ENCODE measurements at regions not wholly inside any gene's neighbourhood (a gene's known extent, or its start where the extent isn't known, plus 50 kb on each side); places are given as distances from the start of the nearest gene placed in this dataset.

DNA sequence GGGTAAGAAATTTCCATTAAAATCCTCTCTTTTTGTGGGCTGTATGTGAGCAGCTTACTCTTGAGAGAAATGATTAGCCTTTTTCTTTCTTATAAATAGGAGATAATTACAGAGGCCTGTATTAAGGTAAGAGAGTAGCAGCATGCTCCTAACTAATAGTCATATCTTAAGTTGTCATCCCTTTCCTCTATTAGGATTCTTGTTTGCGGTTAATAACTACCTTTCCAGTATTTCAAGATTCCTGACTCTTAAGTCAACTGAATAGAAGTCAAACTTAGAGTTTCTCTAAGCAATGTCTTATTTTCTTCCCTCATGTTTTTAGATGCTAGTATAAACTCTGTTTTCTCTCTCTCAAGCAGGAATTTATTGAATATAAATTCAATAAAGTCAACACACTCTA is 139.9 kb upstream of the GPRIN3 start:
- Histone ChIP-seq H3K27ac (no peak overlapping the region), H3K4me1 (no peaks in the 10 kb centered on the region), H3K27me3 (no peaks in the 10 kb centered on the region), H3K36me3 (no peaks in the 10 kb centered on the region), H3K9me3 (peaks cover 0 to 25% of the 10 kb centered on the region in 2 donors), H3K4me3 (no peak overlapping the region)
- TF ChIP-seq CTCF (IDR thresholded peaks at IDR 0.05) = no peak
- ATAC-seq (no peak), DNase-seq (no peak)
- intact Hi-C loops (cut with DNase I) = no loop called here

DNA sequence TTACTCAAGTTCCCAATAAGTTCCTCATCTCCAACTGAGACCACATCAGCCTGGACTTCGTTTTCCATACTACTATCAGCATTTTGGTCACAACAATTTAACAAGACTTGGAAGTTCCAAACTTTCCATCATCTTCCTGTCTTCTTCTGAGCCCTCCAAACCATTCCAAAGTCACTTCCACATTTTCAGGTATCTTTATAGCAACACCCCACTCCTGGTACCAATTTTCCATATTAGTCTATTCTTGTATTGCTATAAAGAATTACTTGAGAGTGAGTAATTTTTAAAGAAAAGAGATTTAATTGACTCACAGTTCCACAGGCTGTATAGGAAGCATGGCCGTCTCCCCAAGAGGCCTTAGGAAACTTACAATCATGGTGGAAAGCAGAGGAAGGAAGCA is 138.6 kb upstream of the GPRIN3 start:
- no peak overlapping the region for H3K4me3 ChIP-seq
- H3K4me1 ChIP-seq = no peaks in the 10 kb centered on the region
- TF ChIP-seq CTCF (IDR thresholded peaks at IDR 0.05) = no peak
- no peaks in the 10 kb centered on the region for H3K27me3 ChIP-seq
- no peak overlapping the region for H3K27ac ChIP-seq
- DNase-seq (no peak), ATAC-seq (no peak)
- intact Hi-C loops (cut with DNase I) = no loop called here
- peaks cover 0 to 25% of the 10 kb centered on the region in 2 donors for H3K9me3 ChIP-seq
- no peaks in the 10 kb centered on the region for H3K36me3 ChIP-seq

- TF ChIP-seq CTCF (IDR thresholded peaks at IDR 0.05) = no peak
- no peak for ATAC-seq
- intact Hi-C loops (cut with DNase I) = loop anchor here in 1 of 2 donors (10.0 kb wide), 2 partner anchors 185 to 275 kb away; no protein-coding TSS in a partner anchor
Measured at GRCh38 chr4:89439533-89439932, 131.9 kb upstream of the GPRIN3 start.

GRCh38 chr4:89438102-89438831 is 130.7 kb upstream of the GPRIN3 start:
- ATAC-seq = peak; percentile 85
- no peak overlapping the region for H3K27ac ChIP-seq
- H3K9me3 ChIP-seq = no peaks in the 10 kb centered on the region
- intact Hi-C loops (cut with DNase I) = loop anchor here in 1 of 2 donors (10.0 kb wide), 2 partner anchors 183 to 273 kb away; no protein-coding TSS in a partner anchor
- H3K36me3 ChIP-seq = no peaks in the 10 kb centered on the region
- peak in 2 of 4 donors; percentile 11 to 34 for DNase-seq
- no peak overlapping the region for H3K4me3 ChIP-seq
- H3K27me3 ChIP-seq = no peaks in the 10 kb centered on the region
- peak; percentile 23 to 45 for TF ChIP-seq CTCF (IDR thresholded peaks at IDR 0.05)
- H3K4me1 ChIP-seq = no peaks in the 10 kb centered on the region

More at GRCh38 chr4:89439533-89439932, 131.9 kb upstream of the GPRIN3 start:
- H3K9me3 ChIP-seq = no peaks in the 10 kb centered on the region
- H3K27me3 ChIP-seq = no peaks in the 10 kb centered on the region
- H3K4me3 ChIP-seq = no peak overlapping the region
- H3K4me1 ChIP-seq = no peaks in the 10 kb centered on the region
- no peak for DNase-seq
- H3K36me3 ChIP-seq = no peaks in the 10 kb centered on the region
- H3K27ac ChIP-seq = no peak overlapping the region

DNA sequence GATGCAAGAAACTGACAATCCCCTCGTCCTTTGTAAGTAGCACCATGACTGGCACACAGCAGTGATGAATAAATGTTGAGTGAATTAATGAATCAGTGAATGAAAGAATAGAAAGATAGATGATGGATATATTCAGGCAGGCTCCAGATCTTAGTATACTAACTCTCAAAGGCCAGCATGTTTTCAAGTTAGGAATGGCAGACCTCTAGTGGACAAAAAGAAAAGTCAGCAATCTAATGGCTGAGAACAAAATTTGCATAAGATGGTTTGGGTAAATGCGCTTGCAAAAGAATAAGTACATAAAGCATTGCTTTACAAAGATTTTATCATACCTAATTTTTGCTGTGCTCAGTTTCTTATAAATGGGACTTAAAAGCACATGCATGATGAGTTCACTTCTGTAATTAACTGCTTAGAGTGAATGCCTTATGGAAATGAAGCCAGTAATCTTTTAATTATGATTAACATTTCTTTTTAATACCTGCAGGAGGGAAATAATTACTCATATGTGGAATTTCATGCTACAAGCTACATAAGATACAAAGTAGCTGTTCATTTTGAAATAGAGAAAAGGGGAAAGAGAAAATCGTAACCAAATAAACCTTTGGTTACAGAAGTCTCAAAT is 126.9 kb upstream of the GPRIN3 start:
- peak; percentile 63 to 78 for TF ChIP-seq CTCF (IDR thresholded peaks at IDR 0.05)
- peak in 2 of 4 donors; percentile 14 to 44 for DNase-seq
- Histone ChIP-seq H3K4me3 (no peak overlapping the region), H3K27me3 (no peaks in the 10 kb centered on the region), H3K4me1 (no peaks in the 10 kb centered on the region), H3K27ac (no peak overlapping the region), H3K9me3 (no peaks in the 10 kb centered on the region), H3K36me3 (no peaks in the 10 kb centered on the region)
- ATAC-seq = peak; percentile 83
- intact Hi-C loops (cut with DNase I) = loop anchor here in 1 of 2 donors (5.0 to 10.0 kb wide), 3 partner anchors 180 to 270 kb away; no protein-coding TSS in a partner anchor

Measured in left lung (tissue), 4 donors.